HL-60 (cell line): ENCODE measurements at regions not wholly inside any gene's neighbourhood (a gene's known extent, or its start where the extent isn't known, plus 50 kb on each side); places are given as distances from the start of the nearest gene placed in this dataset.
"Not testable (repeated sequence)": the region's sequence is repeated elsewhere in the genome, so short reads cannot be mapped to it uniquely, and the experiment has no call there.

Experiments used
- DNase-seq, 2 experiments: peaks; one replicate each; pipeline ENCODE4 v3.0.0-alpha.2; 2010 to 2020; ENCODE audit warnings: low read depth in 1 of 2, low spot score in 1 of 2
- H3K27ac ChIP-seq: fragments of 250-450 bp; sonication (Bioruptor Pico); replicated peaks from 2 replicates; pipeline ENCODE4 v1.5.1; 2020; ENCODE audit warnings: mild to moderate bottlenecking, moderate library complexity
- H3K27me3 ChIP-seq: fragments of 250-450 bp; sonication (Bioruptor Pico); 2 replicates; pipeline ENCODE4 v1.5.1; 2021; ENCODE audit warnings: mild to moderate bottlenecking, moderate library complexity; ENCODE audit not compliant: insufficient read depth, poor library complexity, severe bottlenecking
- H3K4me3 ChIP-seq: replicated peaks from 2 replicates; pipeline ENCODE4 v1.5.1; 2011; ENCODE audit warnings: mild to moderate bottlenecking, control low read depth, low read length; ENCODE audit not compliant: insufficient read depth
- CTCF ChIP-seq: IDR thresholded peaks from one replicate; pipeline ENCODE4 v1.5.1; 2011; ENCODE audit warnings: low read length, control low read depth, inconsistent platforms; ENCODE audit not compliant: insufficient read depth
- GABPA ChIP-seq: IDR thresholded peaks from 2 replicates; pipeline ENCODE4 v1.6.1; 2012; ENCODE audit warnings: low read depth
- POLR2AphosphoS5 ChIP-seq: IDR thresholded peaks from 2 replicates; pipeline ENCODE4 v1.6.1; 2012; ENCODE audit warnings: low read depth
- REST ChIP-seq: IDR thresholded peaks from 2 replicates; pipeline ENCODE4 v1.6.1; 2012; ENCODE audit warnings: low read depth; ENCODE audit not compliant: insufficient replicate concordance
- SPI1 ChIP-seq: IDR thresholded peaks from 2 replicates; pipeline ENCODE4 v1.6.1; 2012; ENCODE audit warnings: low read depth, mild to moderate bottlenecking, borderline replicate concordance

- DNase-seq: no peak
- no peak overlapping the region for H3K27ac ChIP-seq
- H3K4me3 ChIP-seq: no peak overlapping the region
- TF ChIP-seq SPI1: no peak
- H3K27me3 ChIP-seq: no peaks in the 10 kb centered on the region
These were observed 336.0 kb downstream of the QKI start for GRCh38 chr6:163750431-163751031.

GRCh38 chr6:163748886-163749285 is 334.4 kb downstream of the QKI start:
- no peak overlapping the region for H3K4me3 ChIP-seq
- TF ChIP-seq GABPA (no peak), CTCF (no peak), POLR2AphosphoS5 (no peak), REST (no peak), SPI1 (no peak)
- no peaks in the 10 kb centered on the region for H3K27me3 ChIP-seq

GRCh38 chr6:163748036-163748435 is 333.5 kb downstream of the QKI start:
- no peak overlapping the region for H3K27ac ChIP-seq
- DNase-seq: no peak
- no peak for TF ChIP-seq POLR2AphosphoS5
- TF ChIP-seq SPI1: no peak
- no peak for TF ChIP-seq CTCF
- TF ChIP-seq GABPA: no peak
- TF ChIP-seq REST: no peak
- H3K27me3 ChIP-seq: no peaks in the 10 kb centered on the region
- no peak overlapping the region for H3K4me3 ChIP-seq

More at GRCh38 chr6:163748886-163749285, 334.4 kb downstream of the QKI start:
- H3K27ac ChIP-seq: no peak overlapping the region
- no peak for DNase-seq

- not testable (repeated sequence) for H3K27me3 ChIP-seq
These were observed 332.5 kb downstream of the QKI start for GRCh38 chr6:163747058-163747457.

GRCh38 chr6:163745536-163746400 is 331.2 kb downstream of the QKI start:
- TF ChIP-seq SPI1: no peak
- TF ChIP-seq POLR2AphosphoS5: no peak
- no peak for TF ChIP-seq GABPA
- TF ChIP-seq REST: no peak
- TF ChIP-seq CTCF: no peak
- Histone ChIP-seq H3K4me3 (no peak overlapping the region), H3K27me3 (no peaks in the 10 kb centered on the region), H3K27ac (no peak overlapping the region)
- DNase-seq: no peak

More at GRCh38 chr6:163747058-163747457, 332.5 kb downstream of the QKI start:
- not testable (repeated sequence) for DNase-seq, H3K27ac ChIP-seq, H3K4me3 ChIP-seq
